CD4-positive, alpha-beta T cell (primary cell): ENCODE measurements at regions not wholly inside any gene's neighbourhood (a gene's known extent, or its start where the extent isn't known, plus 50 kb on each side); places are given as distances from the start of the nearest gene placed in this dataset.
"Not testable (repeated sequence)": the region's sequence is repeated elsewhere in the genome, so short reads cannot be mapped to it uniquely, and the experiment has no call there.

Source experiments
- ATAC-seq: fragments of 200-7000 bp; cut with Tn5 transposase; one replicate; pipeline ENCODE4 v1.10.0; 2022; ENCODE audit warnings: mild to moderate bottlenecking; ENCODE audit not compliant: poor library complexity
- CTCF ChIA-PET: fragments of 350-600 bp; sonication (Branson Sonifier 250); formaldehyde crosslinking; loops from one replicate; lab custom pipeline; 2021; ENCODE audit warnings: antibody characterized with exemption, inconsistent platforms; lab: Charles Lee
- POLR2A ChIA-PET: fragments of 350-600 bp; sonication (Branson Sonifier 250); formaldehyde crosslinking; loops from one replicate; lab custom pipeline; 2021; ENCODE audit warnings: antibody characterized with exemption, inconsistent platforms; lab: Charles Lee
- DNase-seq, 14 experiments: peaks; one replicate each; pipeline ENCODE4 v3.0.0-alpha.2; 2013 to 2020; ENCODE audit warnings: mixed read lengths in 2 of 14
- H3K27ac ChIP-seq, 2 donors: one replicate each; pipeline versions ENCODE4 v1.5.1 to v1.7.0; 2013; ENCODE audit warnings: low read length in 2 of 2, low read depth in 1 of 2, mild to moderate bottlenecking in 1 of 2
- H3K27me3 ChIP-seq, 2 experiments: 1 replicate in 1 of 2; 2 replicates in 1 of 2; pipeline versions ENCODE4 v1.6.1 to v1.7.0; 2013; ENCODE audit warnings: low read length in 2 of 2, control low read depth in 1 of 2, mild to moderate bottlenecking in 1 of 2, moderate library complexity in 1 of 2; ENCODE audit not compliant: insufficient read depth in 2 of 2, control insufficient read depth in 1 of 2
- H3K36me3 ChIP-seq: one replicate; pipeline ENCODE4 v1.6.1; 2013; ENCODE audit warnings: low read length, control low read depth; ENCODE audit not compliant: insufficient read depth
- H3K4me1 ChIP-seq: one replicate; pipeline ENCODE4 v1.6.1; 2013; ENCODE audit warnings: low read length, control low read depth; ENCODE audit not compliant: insufficient read depth
- H3K4me3 ChIP-seq: one replicate; pipeline ENCODE4 v1.5.1; 2013; ENCODE audit warnings: mild to moderate bottlenecking, low read length, moderate library complexity
- H3K9me3 ChIP-seq, 2 experiments: 1 replicate in 1 of 2; 2 replicates in 1 of 2; pipeline versions ENCODE4 v1.6.1 to v1.7.0; 2013; ENCODE audit warnings: low read length in 2 of 2, mild to moderate bottlenecking in 2 of 2, control low read depth in 1 of 2, moderate library complexity in 1 of 2; ENCODE audit not compliant: control insufficient read depth in 1 of 2, insufficient read depth in 1 of 2
- H3K27ac Mint-ChIP-seq: one replicate; pipeline ENCODE4 v1.8.0; 2020; ENCODE audit warnings: mixed read lengths
- H3K27me3 Mint-ChIP-seq: one replicate; pipeline ENCODE4 v1.8.0; 2021; ENCODE audit warnings: mixed read lengths
- H3K36me3 Mint-ChIP-seq: one replicate; pipeline ENCODE4 v1.8.0; 2021; ENCODE audit warnings: low read depth, mixed read lengths
- H3K4me1 Mint-ChIP-seq: one replicate; pipeline ENCODE4 v1.8.0; 2021; ENCODE audit warnings: low read depth, mixed read lengths
- H3K4me3 Mint-ChIP-seq: one replicate; pipeline ENCODE4 v1.8.0; 2020; ENCODE audit warnings: mild to moderate bottlenecking, mixed read lengths
- H3K9me3 Mint-ChIP-seq: one replicate; pipeline ENCODE4 v1.8.0; 2020; ENCODE audit warnings: mixed read lengths
- CTCF ChIP-seq: fragments of 200-600 bp; IDR thresholded peaks from one replicate; pipeline ENCODE4 v1.8.0; 2022; ENCODE audit warnings: antibody characterized with exemption, mild to moderate bottlenecking
- intact Hi-C, 2 experiments: fragments of 100-400 bp; cut with DNase I in 1 of 2; cut with micrococcal nuclease in 1 of 2; formaldehyde crosslinking; loops; one replicate each; pipeline versions ENCODE4 v1.15.1 to v1.9.0; 2023 to 2025; cut with DNase I, micrococcal nuclease

GRCh38 chr2:104945866-104946265 is 92.0 kb downstream of the POU3F3 start:
- ChIA-PET CTCF (no interaction called here), POLR2A (no interaction called here)
- no peak overlapping the region for H3K4me3 ChIP-seq
- TF ChIP-seq CTCF, result no peak
- peaks cover 26% of the 10 kb centered on the region for H3K27me3 Mint-ChIP-seq
- H3K27me3 ChIP-seq, result peaks cover 0 to 12% of the 10 kb centered on the region in 2 experiments
- H3K9me3 ChIP-seq, result no peaks in the 10 kb centered on the region
- H3K36me3 Mint-ChIP-seq, result no peaks in the 10 kb centered on the region
- H3K4me3 Mint-ChIP-seq, result no peak overlapping the region
- H3K9me3 Mint-ChIP-seq, result no peaks in the 10 kb centered on the region
- H3K27ac ChIP-seq, result no peak overlapping the region
- H3K4me1 ChIP-seq, result no peaks in the 10 kb centered on the region
- no peaks in the 10 kb centered on the region for H3K36me3 ChIP-seq
- ATAC-seq (no peak), DNase-seq (no peak)
- H3K4me1 Mint-ChIP-seq, result no peaks in the 10 kb centered on the region
- intact Hi-C loops, result no loop called here
- H3K27ac Mint-ChIP-seq, result no peak overlapping the region

- H3K27ac Mint-ChIP-seq, ATAC-seq, H3K4me3 ChIP-seq, POLR2A ChIA-PET, intact Hi-C loops, H3K4me1 ChIP-seq, H3K36me3 Mint-ChIP-seq, CTCF ChIA-PET, H3K9me3 ChIP-seq, H3K27ac ChIP-seq, H3K4me1 Mint-ChIP-seq, H3K36me3 ChIP-seq, H3K9me3 Mint-ChIP-seq, H3K4me3 Mint-ChIP-seq, DNase-seq: not testable (repeated sequence)
- peaks cover 0 to 12% of the 10 kb centered on the region in 2 experiments for H3K27me3 ChIP-seq
- H3K27me3 Mint-ChIP-seq, result peaks cover 26% of the 10 kb centered on the region
These were observed 90.4 kb upstream of the MRPS9 start for GRCh38 chr2:104947456-104947855.

- TF ChIP-seq CTCF, result no peak
- POLR2A ChIA-PET, result no interaction called here
- DNase-seq, result no peak
These were observed 84.9 kb upstream of the MRPS9 start for GRCh38 chr2:104952976-104953375.

GRCh38 chr2:104965900-104966299 is 72.0 kb upstream of the MRPS9 start:
- Histone ChIP-seq H3K36me3 (no peaks in the 10 kb centered on the region), H3K9me3 (peaks cover 5 to 11% of the 10 kb centered on the region in 2 experiments), H3K27ac (no peak overlapping the region), H3K4me1 (no peaks in the 10 kb centered on the region), H3K27me3 (peaks cover 4 to 11% of the 10 kb centered on the region in 2 experiments), H3K4me3 (no peak overlapping the region)
- H3K27me3 Mint-ChIP-seq, result peaks cover 26% of the 10 kb centered on the region
- DNase-seq (no peak), ATAC-seq (no peak)
- H3K27ac Mint-ChIP-seq, result no peak overlapping the region
- no peak overlapping the region for H3K4me3 Mint-ChIP-seq
- intact Hi-C loops, result no loop called here
- peaks cover 11% of the 10 kb centered on the region for H3K9me3 Mint-ChIP-seq
- POLR2A ChIA-PET, result no interaction called here
- CTCF ChIA-PET, result no interaction called here
- no peaks in the 10 kb centered on the region for H3K4me1 Mint-ChIP-seq
- H3K36me3 Mint-ChIP-seq, result no peaks in the 10 kb centered on the region
- TF ChIP-seq CTCF, result no peak

More at GRCh38 chr2:104952976-104953375, 84.9 kb upstream of the MRPS9 start:
- H3K27ac ChIP-seq, result no peak overlapping the region
- no peaks in the 10 kb centered on the region for H3K4me1 ChIP-seq
- no peaks in the 10 kb centered on the region for H3K36me3 Mint-ChIP-seq
- H3K9me3 ChIP-seq, result no peaks in the 10 kb centered on the region
- no peak overlapping the region for H3K4me3 Mint-ChIP-seq
- no peaks in the 10 kb centered on the region for H3K4me1 Mint-ChIP-seq
- no peaks in the 10 kb centered on the region for H3K27me3 ChIP-seq
- intact Hi-C loops, result no loop called here
- H3K4me3 ChIP-seq, result no peak overlapping the region
- H3K36me3 ChIP-seq, result no peaks in the 10 kb centered on the region
- peaks cover 8% of the 10 kb centered on the region for H3K27me3 Mint-ChIP-seq
- no peaks in the 10 kb centered on the region for H3K9me3 Mint-ChIP-seq
- H3K27ac Mint-ChIP-seq, result no peak overlapping the region
- CTCF ChIA-PET, result no interaction called here
- ATAC-seq, result no peak
